K562 (cell line): ENCODE measurements at regions not wholly inside any gene's neighbourhood (a gene's known extent, or its start where the extent isn't known, plus 50 kb on each side); places are given as distances from the start of the nearest gene placed in this dataset.

Experiments
- ATAC-seq: fragments of 200-7000 bp; cut with Tn5 transposase; 3 replicates; pipeline ENCODE4 v1.9.1; 2020; ENCODE audit warnings: moderate library complexity
- BruUV-seq: library from RNA; stranded (reverse); fragments of 400-500 nt; replicated peaks from 2 replicates; lab custom pipeline; 2021; lab: Mats Ljungman, UMichigan
- CTCF ChIA-PET: fragments of 300-600 bp; formaldehyde crosslinking; extraction: SDS; loops from one replicate; lab custom pipeline; 2021; ENCODE audit warnings: low intra/inter-chr PET ratio; lab: Yijun Ruan, JAX
- POLR2A ChIA-PET: fragments of 300-600, 350-650 bp; sonication (Branson Sonifier 250); formaldehyde crosslinking; extraction: SDS; loops from one replicate; lab custom pipeline; 2021; ENCODE audit warnings: antibody characterized with exemption, inconsistent platforms; lab: Yijun Ruan, JAX
- DNase-seq, 4 experiments: peaks; one replicate each; pipeline versions ENCODE4 v3.0.0 to v3.0.0-alpha.2; 2011 to 2018; ENCODE audit warnings: low spot score in 3 of 4, mixed read lengths in 3 of 4; ENCODE audit errors: extremely low read depth in 1 of 4
- FAIRE-seq: peaks from 2 replicates; lab custom pipeline; 2011; peaks lifted over from hg19 to GRCh38; lab: Jason Lieb, UNC
- H2AFZ ChIP-seq: 2 replicates; pipeline ENCODE4 v1.6.0; 2011; ENCODE audit warnings: low read depth, low read length, control low read depth, inconsistent platforms
- H3K27ac ChIP-seq: fragments of 200-600 bp; 3 replicates; pipeline ENCODE4 v1.8.0; 2011; ENCODE audit warnings: low read depth, mild to moderate bottlenecking, control low read depth, inconsistent platforms, low read length, moderate library complexity, mixed read lengths; ENCODE audit errors: extremely low read depth
- H3K27me3 ChIP-seq, 2 experiments: fragments of 300-600 bp in 1 of 2; 2 replicates in 1 of 2; 3 replicates in 1 of 2; pipeline versions ENCODE4 v1.6.0 to v1.8.0; 2011; ENCODE audit warnings: inconsistent platforms in 2 of 2, low read length in 2 of 2, mild to moderate bottlenecking in 1 of 2, mixed read lengths in 1 of 2, moderate library complexity in 1 of 2; ENCODE audit not compliant: control insufficient read depth in 2 of 2, insufficient read depth in 2 of 2
- H3K36me3 ChIP-seq: fragments of 300-600 bp; 3 replicates; pipeline ENCODE4 v1.8.0; 2011; ENCODE audit warnings: mild to moderate bottlenecking, low read length, inconsistent platforms; ENCODE audit not compliant: control insufficient read depth, insufficient read depth
- H3K4me1 ChIP-seq, 2 experiments: fragments of 200-600 bp in 1 of 2; replicated peaks in 1 of 2; 2 replicates in 1 of 2; 3 replicates in 1 of 2; pipeline versions ENCODE4 v1.5.1 to v1.8.0; 2011; ENCODE audit warnings: inconsistent platforms in 2 of 2, low read length in 2 of 2, mild to moderate bottlenecking in 1 of 2, mixed read lengths in 1 of 2, moderate library complexity in 1 of 2; ENCODE audit not compliant: control insufficient read depth in 2 of 2, insufficient read depth in 2 of 2
- H3K4me2 ChIP-seq: 2 replicates; pipeline ENCODE4 v1.6.1; 2011; ENCODE audit warnings: low read length, control low read depth, inconsistent platforms, mixed read lengths; ENCODE audit not compliant: insufficient read depth
- H3K4me3 ChIP-seq: fragments of 200-600 bp; sonication (generic), shearing (Covaris generic); 2 replicates; pipeline ENCODE4 v1.5.1; 2016; ENCODE audit warnings: control low read depth, inconsistent platforms
- H3K79me2 ChIP-seq: fragments of 200-600 bp; 3 replicates; pipeline ENCODE4 v1.8.0; 2011; ENCODE audit warnings: low read length, inconsistent platforms; ENCODE audit not compliant: control insufficient read depth, insufficient read depth
- H3K9ac ChIP-seq, 2 experiments: 2 replicates each; pipeline versions ENCODE4 v1.6.0 to v1.6.1; 2011; ENCODE audit warnings: low read depth in 2 of 2, low read length in 2 of 2, control low read depth in 1 of 2, inconsistent platforms in 1 of 2, mild to moderate bottlenecking in 1 of 2, mixed read lengths in 1 of 2; ENCODE audit not compliant: insufficient read depth in 1 of 2
- H3K9me1 ChIP-seq: one replicate; pipeline ENCODE4 v1.6.0; 2011; ENCODE audit warnings: inconsistent platforms, mild to moderate bottlenecking, low read length, moderate library complexity; ENCODE audit not compliant: control insufficient read depth, insufficient read depth
- H3K9me3 ChIP-seq: replicated peaks from 2 replicates; pipeline ENCODE4 v1.5.1; 2011; ENCODE audit warnings: low read depth, low read length, inconsistent platforms; ENCODE audit not compliant: control insufficient read depth, insufficient read depth
- H4K20me1 ChIP-seq: replicated peaks from 2 replicates; pipeline ENCODE4 v1.6.1; 2011; ENCODE audit warnings: low read length, inconsistent platforms, mixed read lengths; ENCODE audit not compliant: control insufficient read depth, insufficient read depth
- ASH1L ChIP-seq: fragments of 450-650 bp; IDR thresholded peaks from 2 replicates; pipeline ENCODE4 v1.6.1; 2018; ENCODE audit warnings: borderline replicate concordance, mild to moderate bottlenecking, low read depth; ENCODE audit not compliant: partially characterized antibody
- ATF6 ChIP-seq: sonication (generic); formaldehyde crosslinking; IDR thresholded peaks from 2 replicates; pipeline ENCODE4 v1.4.0; 2020; ENCODE audit warnings: mild to moderate bottlenecking, missing genetic modification reagents
- CHD2 ChIP-seq: IDR thresholded peaks from 2 replicates; pipeline ENCODE4 v1.6.1; 2011; ENCODE audit warnings: low read depth, low read length
- EWSR1 ChIP-seq: fragments of 450-650 bp; IDR thresholded peaks from 2 replicates; pipeline ENCODE4 v1.6.1; 2018; ENCODE audit warnings: borderline replicate concordance, mild to moderate bottlenecking, low read depth, moderate library complexity; ENCODE audit not compliant: partially characterized antibody
- HMG20A ChIP-seq: fragments of 450-650 bp; formaldehyde crosslinking; conservative IDR thresholded peaks from 2 replicates; pipeline ENCODE4 v1.4.0; 2020; ENCODE audit warnings: mild to moderate bottlenecking, mixed read lengths
- IRF1 ChIP-seq: sonication (generic); formaldehyde crosslinking; IDR thresholded peaks from 2 replicates; pipeline ENCODE4 v1.8.0; 2022; ENCODE audit warnings: missing genetic modification reagents, mild to moderate bottlenecking, borderline replicate concordance
- NKRF ChIP-seq: fragments of 450-650 bp; IDR thresholded peaks from 2 replicates; pipeline ENCODE4 v1.6.1; 2016; ENCODE audit warnings: borderline replicate concordance
- PATZ1 ChIP-seq: fragments of 250-450 bp; sonication (Bioruptor Pico); IDR thresholded peaks from 2 replicates; pipeline ENCODE4 v1.5.0; 2020; ENCODE audit warnings: mild to moderate bottlenecking, borderline replicate concordance
- PRMT5 ChIP-seq: sonication (generic); formaldehyde crosslinking; IDR thresholded peaks from 2 replicates; pipeline ENCODE4 v1.5.0; 2020; ENCODE audit warnings: missing genetic modification reagents
- SNAPC5 ChIP-seq: fragments of 250-450 bp; sonication (Bioruptor Pico); IDR thresholded peaks from 2 replicates; pipeline ENCODE4 v1.8.0; 2021; ENCODE audit warnings: moderate library complexity, mild to moderate bottlenecking, inconsistent platforms
- THAP7 ChIP-seq: fragments of 250-450 bp; sonication (Bioruptor Pico); IDR thresholded peaks from 2 replicates; pipeline ENCODE4 v1.5.0; 2021
- XRCC5 ChIP-seq: fragments of 200-400 bp; formaldehyde crosslinking; IDR thresholded peaks from 2 replicates; pipeline ENCODE4 v1.6.1; 2017; ENCODE audit warnings: low read depth, mild to moderate bottlenecking, low read length
- ZNF134 ChIP-seq: fragments of 250-450 bp; sonication (Bioruptor Pico); conservative IDR thresholded peaks from 2 replicates; pipeline ENCODE4 v1.4.0; 2020
- ZNF76 ChIP-seq: fragments of 250-450 bp; sonication (Bioruptor Pico); IDR thresholded peaks from 2 replicates; pipeline ENCODE4 v1.4.0; 2020; ENCODE audit warnings: mild to moderate bottlenecking, moderate library complexity, borderline replicate concordance
- WGBS: fragments of 100-300 bp; shearing (Covaris generic); methylation state at CpG from one replicate; pipeline ENCODE4 v1.1.6; 2016; ENCODE audit warnings: low coverage, mixed read lengths; ENCODE audit not compliant: insufficient coverage; ENCODE audit errors: missing lambda C conversion rate; 5-methylcytosine and 5-hydroxymethylcytosine counted together
- in situ Hi-C: fragments of 300-500 bp; cut with MboI; formaldehyde crosslinking; loops from 4 replicates; pipeline ENCODE4 v1.15.0; 2018; ENCODE audit warnings: inconsistent platforms, mixed read lengths
- intact Hi-C: fragments of 100-400 bp; cut with micrococcal nuclease; formaldehyde crosslinking; loops from 2 replicates; pipeline ENCODE4 v1.14.2; 2022

- no peak overlapping the region for H3K9ac ChIP-seq
- no TSS peak for BruUV-seq
- intact Hi-C loops (no loop called here), in situ Hi-C loops (no loop called here)
- H3K79me2 ChIP-seq, result no peaks in the 10 kb centered on the region
- no peaks in the 10 kb centered on the region for H3K9me1 ChIP-seq
- H3K4me1 ChIP-seq, result no peaks in the 10 kb centered on the region
- FAIRE-seq (no peak), DNase-seq (no peak), ATAC-seq (no peak)
- no peak overlapping the region for H2AFZ ChIP-seq
- H3K27me3 ChIP-seq, result no peaks in the 10 kb centered on the region
- H4K20me1 ChIP-seq, result no peaks in the 10 kb centered on the region
- no peak overlapping the region for H3K27ac ChIP-seq
- WGBS, result 0% methylated on average over 4 of the region's 4 CpGs
- no peak overlapping the region for H3K4me2 ChIP-seq
- no peaks in the 10 kb centered on the region for H3K9me3 ChIP-seq
- no peaks in the 10 kb centered on the region for H3K36me3 ChIP-seq
- ChIA-PET POLR2A (no interaction called here), CTCF (no interaction called here)
- no peak overlapping the region for H3K4me3 ChIP-seq
- TF ChIP-seq PRMT5 (CRISPR knock-in tag), result no peak
- TF ChIP-seq NKRF, result no peak
- TF ChIP-seq ZNF134, result no peak
- no peak for TF ChIP-seq ZNF76 (CRISPR knock-in tag)
- TF ChIP-seq IRF1 (CRISPR knock-in tag), result no peak
- TF ChIP-seq PATZ1 (CRISPR knock-in tag), result no peak
- no peak for TF ChIP-seq THAP7 (CRISPR knock-in tag)
- no peak for TF ChIP-seq ATF6 (CRISPR knock-in tag)
- TF ChIP-seq CHD2, result no peak
- no peak for TF ChIP-seq HMG20A (CRISPR knock-in tag)
- TF ChIP-seq EWSR1, result no peak
- no peak for TF ChIP-seq XRCC5
- no peak for TF ChIP-seq ASH1L
- no peak for TF ChIP-seq SNAPC5 (CRISPR knock-in tag)
These were observed 187.2 kb downstream of the CENPW start for GRCh38 chr6:126526996-126527606.
